GM19351 (cell line): ENCODE measurements at regions not wholly inside any gene's neighbourhood (a gene's known extent, or its start where the extent isn't known, plus 50 kb on each side); places are given as distances from the start of the nearest gene placed in this dataset.

Experiments used
- ATAC-seq: cut with Tn5 transposase; IDR thresholded peaks from one replicate; pipeline ENCODE4 v1.9.1; 2021; ENCODE audit warnings: mild to moderate bottlenecking, moderate library complexity; ENCODE audit not compliant: unreplicated experiment

DNA sequence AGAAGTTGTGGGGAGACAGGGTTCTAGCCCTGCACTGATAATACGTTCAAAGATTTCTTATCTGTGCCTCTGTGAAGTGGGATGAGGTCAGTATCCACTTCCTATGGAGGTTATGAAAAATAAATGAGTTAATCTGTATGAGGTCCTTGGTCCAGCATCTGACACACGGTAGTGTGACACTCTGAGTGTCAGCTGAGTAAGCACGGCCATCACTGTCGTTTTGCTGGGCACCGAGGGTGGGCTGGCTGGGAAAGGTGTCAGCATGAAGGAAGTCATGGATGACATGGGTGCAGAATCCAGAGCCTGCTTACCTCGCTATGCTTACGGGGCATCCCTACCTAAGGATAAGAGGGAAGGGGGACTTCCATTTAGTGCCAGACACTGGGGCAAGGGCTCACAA lies 150.3 kb downstream of the INHBB start:
- ATAC-seq, result no peak

DNA sequence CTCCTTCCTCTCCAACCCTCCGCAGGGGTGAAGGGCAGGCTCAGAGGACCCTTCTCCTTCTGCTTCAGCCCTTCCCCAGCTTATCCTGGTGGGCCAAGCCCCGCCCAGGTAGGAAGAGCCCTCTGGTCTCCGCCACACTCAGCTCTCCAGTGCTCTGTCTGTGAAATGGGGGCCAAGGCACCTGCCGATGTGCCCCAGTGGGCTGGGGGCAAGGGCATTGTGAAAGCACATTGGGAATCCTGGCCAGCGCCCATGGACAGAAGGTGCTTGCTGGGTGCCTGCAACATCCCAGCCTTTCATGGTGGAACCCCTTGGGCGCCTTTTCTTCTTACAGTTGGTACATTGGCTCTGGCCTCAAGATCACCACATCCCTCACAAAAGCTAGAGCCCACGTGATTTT lies 150.8 kb downstream of the INHBB start:
- no peak for ATAC-seq

DNA sequence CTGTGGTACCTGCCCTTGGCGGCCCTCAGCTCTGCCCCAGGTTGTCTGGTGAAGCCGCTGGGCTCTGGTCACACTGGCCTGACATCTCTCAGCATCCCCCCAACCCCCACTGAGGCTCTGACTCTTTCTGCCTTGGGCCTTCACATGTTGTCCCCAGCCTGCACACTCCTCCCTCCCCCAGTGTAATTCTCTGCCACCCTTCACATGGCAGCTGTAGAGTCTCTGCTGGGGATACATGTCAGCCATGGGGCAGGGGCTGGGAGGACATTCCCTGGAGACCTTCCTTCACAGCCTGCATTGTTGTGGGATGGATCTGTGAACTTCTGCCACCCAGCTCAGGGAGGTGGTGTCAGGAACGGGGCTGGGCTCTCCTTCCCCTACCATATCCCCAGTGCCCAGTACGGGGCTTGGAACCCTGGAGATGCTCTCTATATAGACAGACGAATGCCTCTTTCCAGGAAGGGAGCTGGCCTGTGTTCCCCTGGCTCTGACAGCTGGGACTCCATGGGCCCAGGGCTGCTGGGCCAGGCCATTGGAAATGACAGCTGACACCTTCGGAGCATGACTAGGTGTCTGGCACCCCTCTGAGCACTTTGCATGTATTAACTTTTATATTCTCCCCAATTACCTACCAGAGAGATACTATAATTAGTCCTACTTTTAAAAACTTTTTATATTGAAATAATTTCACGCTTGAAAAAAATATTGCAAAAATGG lies 151.5 kb downstream of the INHBB start:
- no peak for ATAC-seq

GRCh38 chr2:120498121-120498520 lies 152.2 kb downstream of the INHBB start:
- ATAC-seq, result no peak

DNA sequence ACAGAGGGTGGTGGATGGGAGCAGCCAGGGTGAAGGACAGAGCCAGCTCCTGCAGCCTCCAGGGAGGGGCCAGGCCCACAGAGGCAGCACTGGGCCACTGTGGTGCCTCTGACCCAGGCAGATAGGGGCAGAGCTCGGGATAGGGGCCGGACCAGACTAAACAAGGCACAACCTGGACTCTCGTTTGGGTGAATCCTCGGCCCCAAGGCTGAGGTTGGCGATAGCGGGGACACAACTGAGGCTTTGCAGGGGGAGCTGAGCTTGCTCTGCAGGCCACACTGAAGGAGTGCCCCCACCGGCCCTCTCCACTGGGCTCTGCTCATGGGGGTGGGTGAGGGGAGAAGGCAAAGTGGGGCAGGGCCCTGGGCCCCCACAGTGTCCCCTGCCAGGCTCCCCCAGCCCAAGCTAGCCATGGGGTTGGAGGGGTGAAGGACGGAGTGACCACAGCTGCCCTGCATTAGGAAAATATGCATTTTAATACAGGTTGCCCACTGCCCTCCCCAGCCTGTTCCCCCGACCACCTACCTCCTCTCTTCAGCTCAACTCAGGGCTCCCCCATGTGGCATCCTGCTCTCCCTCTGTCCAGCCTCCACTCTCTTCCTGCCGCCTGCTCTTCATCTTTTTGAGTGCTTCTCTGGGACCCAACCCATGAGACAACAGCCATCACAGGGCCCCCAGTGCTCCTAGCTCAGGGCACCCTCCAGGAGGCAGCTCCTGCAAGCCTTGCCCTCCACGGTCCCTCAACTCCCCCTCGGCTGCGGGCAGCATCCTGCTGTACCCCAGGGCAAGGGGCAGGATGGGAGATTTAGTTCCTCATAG lies 152.8 kb downstream of the INHBB start:
- no peak for ATAC-seq

GRCh38 chr2:120499784-120500495 lies 154.0 kb downstream of the INHBB start:
- ATAC-seq, result no peak

DNA sequence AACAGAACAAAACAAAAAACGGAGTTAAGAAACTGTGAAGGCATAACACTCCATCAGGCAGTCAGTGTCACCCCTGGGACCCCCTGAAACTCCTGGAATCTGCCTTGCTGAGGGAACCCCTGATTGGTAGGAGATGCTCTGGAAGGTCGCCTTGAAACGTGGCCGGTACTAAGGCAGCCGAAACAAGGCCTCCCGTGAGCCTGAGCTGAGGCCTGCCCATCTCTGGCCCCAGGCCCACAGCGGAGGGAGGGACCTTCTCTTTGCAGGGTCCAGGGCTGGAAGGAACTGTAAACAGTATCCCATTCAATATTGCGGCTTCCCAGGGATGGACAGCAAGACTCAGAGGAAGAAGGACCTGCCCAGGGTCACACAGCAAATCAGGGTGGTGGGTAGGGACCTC lies 155.7 kb downstream of the INHBB start:
- no peak for ATAC-seq

GRCh38 chr2:120502357-120502756 lies 156.4 kb downstream of the INHBB start:
- ATAC-seq, result no peak

- ATAC-seq, result no peak
Measured at GRCh38 chr2:120502761-120503160, 156.8 kb downstream of the INHBB start.

DNA sequence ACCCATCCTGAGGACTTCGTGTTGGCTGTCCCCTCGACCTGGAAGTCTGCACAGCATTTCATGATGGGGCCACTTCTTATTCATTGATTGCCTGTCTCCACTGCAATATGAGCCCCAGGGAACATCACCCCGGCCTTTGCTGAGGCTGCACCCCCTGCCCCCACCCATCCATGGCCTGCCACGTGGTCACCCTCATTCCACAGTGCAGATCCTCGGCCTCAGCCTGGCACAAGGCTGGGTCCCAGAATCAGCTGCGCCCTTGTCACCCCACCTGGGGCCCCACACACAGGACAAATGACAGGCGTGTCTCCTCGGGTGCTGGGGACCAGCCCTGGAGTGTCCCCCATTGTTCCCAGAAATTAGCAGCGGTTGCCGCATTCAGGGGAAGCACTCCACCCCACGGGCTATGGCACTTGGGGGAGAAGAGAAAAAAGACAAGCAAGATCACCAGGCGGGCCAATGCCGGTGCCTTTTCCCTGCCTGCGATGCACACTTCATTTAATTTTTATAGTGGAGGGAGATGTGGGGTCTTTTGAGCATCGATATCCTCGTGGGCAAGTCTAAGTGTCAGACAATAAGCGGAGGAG lies 157.4 kb downstream of the INHBB start:
- no peak for ATAC-seq

DNA sequence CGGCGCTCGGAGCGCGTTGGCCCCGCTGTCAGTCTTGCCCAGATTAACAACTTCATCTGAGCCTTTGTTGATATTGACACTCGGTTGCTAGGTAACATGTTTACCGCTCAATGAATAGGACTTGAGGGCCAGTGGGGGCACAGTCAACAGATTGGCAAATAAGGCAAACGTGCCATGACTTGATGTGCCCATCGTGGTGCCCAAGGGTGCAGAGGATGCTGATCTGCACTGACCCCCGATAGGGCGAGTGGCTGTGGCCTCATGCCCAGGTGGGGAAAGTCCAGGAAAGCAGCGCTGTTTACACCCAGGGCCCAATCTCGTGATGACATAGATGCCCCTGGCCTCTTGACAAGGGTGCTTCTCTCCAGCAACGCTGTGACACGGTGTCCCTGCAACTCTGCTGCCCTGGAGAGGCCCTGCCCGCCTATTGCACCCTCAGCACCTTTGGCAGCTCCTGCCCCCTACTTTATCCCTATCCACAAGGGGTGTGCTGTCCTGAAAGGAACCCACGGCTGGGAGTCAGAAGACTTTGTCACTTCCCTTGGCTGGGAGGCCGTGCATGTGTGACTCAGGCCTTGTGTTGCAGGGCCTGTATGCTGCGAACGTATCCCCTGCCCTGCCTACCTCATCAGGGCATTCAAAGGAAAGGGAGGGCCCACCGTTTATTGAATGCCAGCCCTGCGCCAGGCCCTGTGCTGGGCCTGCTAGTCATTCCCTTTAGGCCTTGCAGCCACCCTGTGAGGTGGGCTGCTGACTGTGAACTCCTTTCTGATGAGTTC lies 158.0 kb downstream of the INHBB start:
- ATAC-seq, result no peak

DNA sequence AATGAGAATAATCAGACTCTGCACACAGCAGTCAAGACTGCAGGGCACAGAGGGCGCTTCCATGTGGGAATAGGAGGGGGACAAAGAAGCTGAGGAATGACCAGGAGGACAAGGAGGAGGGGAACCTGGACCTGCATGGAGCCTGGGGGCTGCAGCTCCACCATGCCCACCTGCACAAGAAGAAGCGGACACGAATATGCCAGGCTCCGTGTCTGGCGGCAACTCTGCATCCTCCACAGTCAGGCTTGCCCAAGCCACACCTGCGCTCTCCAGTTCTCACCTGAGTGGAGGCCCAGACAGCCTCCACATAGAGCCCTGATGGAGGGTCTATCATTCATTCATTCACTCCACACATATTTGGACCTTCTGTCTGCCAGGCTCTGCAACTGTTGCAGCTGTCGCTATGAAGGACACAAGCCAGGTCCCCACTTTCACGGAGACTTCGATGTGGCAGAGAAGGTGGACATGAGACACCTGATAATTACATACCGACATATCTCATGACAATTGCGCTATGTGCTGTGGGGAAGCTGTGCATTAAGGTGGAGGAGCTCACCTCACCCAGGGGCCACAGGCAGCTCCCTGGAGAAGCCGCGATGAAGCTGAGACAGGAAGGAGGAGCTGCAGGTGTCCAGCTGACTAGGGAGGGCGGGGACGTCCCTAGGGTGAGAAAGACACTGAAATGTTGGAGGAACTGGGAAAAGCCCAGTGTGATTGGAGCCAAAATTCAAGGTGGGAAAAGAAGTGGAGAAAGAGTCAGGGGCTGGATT lies 159.2 kb downstream of the INHBB start:
- no peak for ATAC-seq

GRCh38 chr2:120508567-120509041 lies 162.7 kb downstream of the INHBB start:
- ATAC-seq, result no peak

GRCh38 chr2:120509213-120509815 lies 163.4 kb downstream of the INHBB start:
- no peak for ATAC-seq

DNA sequence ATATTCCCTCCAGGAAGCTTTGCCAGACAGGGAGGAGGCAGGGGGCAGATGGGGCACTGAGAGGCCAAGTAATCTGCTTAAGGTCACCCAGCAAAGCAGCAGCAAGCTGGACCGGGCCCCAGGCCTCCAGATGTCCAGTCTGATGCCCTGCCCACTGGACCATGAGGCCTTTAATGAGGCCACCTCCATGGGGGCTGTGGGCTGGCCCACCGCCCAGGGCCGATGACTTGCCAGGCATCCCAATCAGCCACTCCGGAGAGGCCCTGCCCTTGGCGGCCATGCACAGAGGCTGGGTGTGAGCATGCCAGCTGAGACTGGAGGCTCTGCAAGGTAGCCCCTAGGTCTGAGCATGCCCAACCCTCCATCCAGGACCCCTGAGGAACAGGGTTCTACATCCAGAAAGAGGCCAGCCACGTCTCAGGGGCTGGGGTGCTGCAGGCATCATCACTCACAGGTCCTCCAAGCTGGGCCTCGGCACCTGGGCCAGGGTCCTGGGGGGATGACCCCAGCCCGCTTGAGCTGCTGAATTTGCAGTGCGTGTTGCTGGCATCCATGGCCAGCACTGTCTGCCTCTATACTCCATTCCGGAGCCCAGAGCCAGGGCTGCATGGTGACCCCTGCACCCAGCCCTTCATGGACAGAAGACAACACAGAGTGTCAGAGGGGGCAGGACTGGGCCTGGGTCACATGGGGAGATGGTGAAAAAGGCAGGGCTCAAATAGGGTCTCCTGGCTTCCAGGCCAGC lies 164.2 kb downstream of the INHBB start:
- no peak for ATAC-seq

DNA sequence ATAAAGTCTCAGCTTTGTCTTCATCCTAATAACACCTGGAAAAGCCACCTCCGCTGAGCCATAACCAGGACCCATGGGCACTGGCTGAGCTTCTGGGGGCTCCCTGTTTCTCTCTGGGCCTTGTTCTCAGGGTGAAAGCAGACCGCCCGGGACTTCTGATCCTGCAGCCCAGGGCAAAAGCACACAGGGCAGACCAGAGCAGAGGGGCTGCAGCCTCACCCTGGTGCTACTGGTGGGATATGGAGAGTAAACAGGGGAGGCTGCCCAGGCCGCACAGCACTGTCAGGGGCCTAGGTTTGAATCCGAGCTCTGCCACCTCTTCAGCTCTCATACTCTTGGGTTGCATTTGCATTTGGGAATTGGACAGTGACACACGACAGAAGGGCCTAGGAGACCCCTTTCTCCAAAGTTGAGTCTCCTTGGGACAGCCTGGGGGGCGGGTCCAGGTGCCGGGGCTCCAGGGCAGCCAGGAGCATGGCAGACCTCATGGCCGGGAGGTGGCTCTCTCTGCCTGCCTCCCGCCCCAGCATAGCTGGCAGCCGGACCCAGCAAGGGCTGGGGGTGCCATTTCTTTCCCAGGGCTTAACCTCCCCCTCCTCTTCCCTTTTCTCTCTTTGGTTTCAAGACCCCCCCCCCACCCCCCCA lies 164.9 kb downstream of the INHBB start:
- ATAC-seq, result no peak

DNA sequence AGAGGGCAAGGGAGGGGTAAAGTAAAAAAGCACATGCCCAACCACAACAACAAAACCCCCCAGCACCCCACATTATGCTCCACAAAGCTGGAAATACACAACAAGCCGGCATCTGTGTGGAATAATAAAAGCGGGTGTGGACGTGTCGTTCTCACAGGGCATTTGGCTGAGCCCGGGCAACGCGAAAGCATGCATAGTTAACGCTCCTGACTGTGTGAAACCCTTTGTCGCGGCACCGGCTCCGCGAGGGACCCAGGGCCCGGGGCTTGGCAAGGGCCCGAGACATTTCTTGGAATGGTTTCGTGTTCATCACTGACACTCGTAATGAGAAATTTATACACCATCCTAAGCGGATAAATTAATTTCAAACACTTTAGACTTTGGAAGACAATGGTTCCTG lies 165.6 kb downstream of the INHBB start:
- ATAC-seq, result no peak
